Esophagus muscularis mucosa (tissue), 4 donors: ENCODE measurements at regions not wholly inside any gene's neighbourhood (a gene's known extent, or its start where the extent isn't known, plus 50 kb on each side); places are given as distances from the start of the nearest gene placed in this dataset.

Experiments
- DNase-seq: peaks from one replicate; pipeline ENCODE4 v3.0.0-alpha.2; 2017; ENCODE audit errors: extremely low spot score
- H3K27ac ChIP-seq, 4 donors: fragments of 200-600 bp; sonication (generic); replicated peaks in 1 of 4; 1 replicate in 3 of 4; 2 replicates in 1 of 4; pipeline ENCODE4 v1.5.1; 2016 to 2019; ENCODE audit warnings: mild to moderate bottlenecking in 1 of 4
- H3K27me3 ChIP-seq, 4 donors: fragments of 200-600 bp; sonication (generic); one replicate each; pipeline versions ENCODE4 v1.5.1 to v1.6.0; 2016 to 2019
- H3K36me3 ChIP-seq, 4 donors: fragments of 200-600 bp; sonication (generic); one replicate each; pipeline ENCODE4 v1.5.1; 2016 to 2019
- H3K4me1 ChIP-seq, 4 donors: fragments of 200-600 bp; sonication (generic); one replicate each; pipeline ENCODE4 v1.5.1; 2016 to 2019
- H3K4me3 ChIP-seq, 4 donors: fragments of 200-600 bp; sonication (generic); 1 replicate in 2 of 4; 2 replicates in 2 of 4; pipeline ENCODE4 v1.5.1; 2016 to 2019; ENCODE audit warnings: mild to moderate bottlenecking in 4 of 4, moderate library complexity in 1 of 4
- H3K9me3 ChIP-seq, 4 donors: fragments of 200-600 bp; sonication (generic); 1 replicate in 3 of 4; 2 replicates in 1 of 4; pipeline ENCODE4 v1.5.1; 2016 to 2019
- EP300 ChIP-seq: sonication (generic); formaldehyde crosslinking; IDR thresholded peaks from one replicate; pipeline ENCODE4 v1.6.1; 2017; ENCODE audit warnings: antibody characterized with exemption
- POLR2A ChIP-seq: fragments of 450-650 bp; IDR thresholded peaks from one replicate; pipeline ENCODE4 v1.6.1; 2017; ENCODE audit warnings: antibody characterized with exemption, moderate library complexity, mild to moderate bottlenecking, low read depth
- POLR2AphosphoS5 ChIP-seq, 2 donors: sonication (generic); formaldehyde crosslinking; IDR thresholded peaks; one replicate each; pipeline ENCODE4 v1.6.1; 2017; ENCODE audit warnings: antibody characterized with exemption in 2 of 2
- whole genome bisulfite sequencing: methylation state at CpG from one replicate; pipeline ENCODE4 v1.1.5; 2018; 5-methylcytosine and 5-hydroxymethylcytosine counted together
- intact Hi-C: fragments of 100-400 bp; cut with DNase I; formaldehyde crosslinking; loops from one replicate; pipeline ENCODE4 v1.15.1; 2023
- TF ChIP-seq, protein P1 (sequence below), 3 experiments: fragments of 200-600 bp in 2 of 3; fragments of 450-650 bp in 1 of 3; sonication (generic) in 2 of 3; IDR thresholded peaks; one replicate each; pipeline ENCODE4 v1.5.1; 2017 to 2019; ENCODE audit warnings: antibody characterized with exemption in 3 of 3, mild to moderate bottlenecking in 2 of 3, moderate library complexity in 1 of 3

DNA sequence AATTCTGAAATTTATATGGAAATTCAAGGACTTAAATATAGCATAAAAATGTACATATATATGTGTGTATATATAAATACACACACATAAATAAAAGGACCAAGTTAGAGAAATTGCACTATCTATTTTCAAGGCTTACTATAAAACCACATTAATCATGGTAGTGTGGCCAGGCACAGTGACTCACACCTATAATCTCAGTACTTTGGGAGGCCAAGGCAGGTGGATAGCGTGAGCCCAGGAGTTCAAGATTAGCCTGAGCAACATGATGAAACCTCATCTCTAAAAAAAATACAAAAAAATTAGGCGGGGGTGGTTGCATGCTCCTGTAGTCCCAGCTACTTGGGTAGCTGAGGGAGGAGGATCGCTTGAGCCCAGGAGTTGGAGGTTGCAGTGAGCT is 171.4 kb upstream of the GORAB start:
- Histone ChIP-seq H3K27me3 (no peaks in the 10 kb centered on the region), H3K9me3 (peaks cover 0 to 9% (median 2%) of the 10 kb centered on the region in 4 donors), H3K4me1 (peaks cover 0 to 1% (median 0%) of the 10 kb centered on the region in 4 donors), H3K4me3 (no peak overlapping the region), H3K36me3 (no peaks in the 10 kb centered on the region), H3K27ac (no peak overlapping the region)
- intact Hi-C loops = no loop called here
- TF ChIP-seq, protein P1, sequence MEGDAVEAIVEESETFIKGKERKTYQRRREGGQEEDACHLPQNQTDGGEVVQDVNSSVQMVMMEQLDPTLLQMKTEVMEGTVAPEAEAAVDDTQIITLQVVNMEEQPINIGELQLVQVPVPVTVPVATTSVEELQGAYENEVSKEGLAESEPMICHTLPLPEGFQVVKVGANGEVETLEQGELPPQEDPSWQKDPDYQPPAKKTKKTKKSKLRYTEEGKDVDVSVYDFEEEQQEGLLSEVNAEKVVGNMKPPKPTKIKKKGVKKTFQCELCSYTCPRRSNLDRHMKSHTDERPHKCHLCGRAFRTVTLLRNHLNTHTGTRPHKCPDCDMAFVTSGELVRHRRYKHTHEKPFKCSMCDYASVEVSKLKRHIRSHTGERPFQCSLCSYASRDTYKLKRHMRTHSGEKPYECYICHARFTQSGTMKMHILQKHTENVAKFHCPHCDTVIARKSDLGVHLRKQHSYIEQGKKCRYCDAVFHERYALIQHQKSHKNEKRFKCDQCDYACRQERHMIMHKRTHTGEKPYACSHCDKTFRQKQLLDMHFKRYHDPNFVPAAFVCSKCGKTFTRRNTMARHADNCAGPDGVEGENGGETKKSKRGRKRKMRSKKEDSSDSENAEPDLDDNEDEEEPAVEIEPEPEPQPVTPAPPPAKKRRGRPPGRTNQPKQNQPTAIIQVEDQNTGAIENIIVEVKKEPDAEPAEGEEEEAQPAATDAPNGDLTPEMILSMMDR (IDR thresholded peaks at IDR 0.05) = no peak
- TF ChIP-seq EP300 (no peak), POLR2AphosphoS5 (IDR thresholded peaks at IDR 0.05) (no peak), POLR2A (no peak)
- WGBS = 78% methylated on average over 3 of the region's 3 CpGs
- DNase-seq = no peak

- no peak overlapping the region for H3K4me3 ChIP-seq
- intact Hi-C loops = no loop called here
- no peaks in the 10 kb centered on the region for H3K4me1 ChIP-seq
- no peak for TF ChIP-seq EP300
- TF ChIP-seq, protein P1 (IDR thresholded peaks at IDR 0.05) = no peak
- TF ChIP-seq POLR2AphosphoS5 (IDR thresholded peaks at IDR 0.05) = no peak
- TF ChIP-seq POLR2A = no peak
- no peak for DNase-seq
- peaks cover 0 to 3% (median 0%) of the 10 kb centered on the region in 4 donors for H3K9me3 ChIP-seq
- WGBS = 75% methylated on average over 2 of the region's 2 CpGs
- no peaks in the 10 kb centered on the region for H3K27me3 ChIP-seq
- H3K27ac ChIP-seq = no peak overlapping the region
- no peaks in the 10 kb centered on the region for H3K36me3 ChIP-seq
Measured at GRCh38 chr1:170365331-170365730, 166.6 kb upstream of the GORAB start.

- no peaks in the 10 kb centered on the region for H3K36me3 ChIP-seq
- 86% methylated on average over 1 of the region's 2 CpGs for WGBS
- DNase-seq = no peak
- TF ChIP-seq EP300 (no peak), POLR2A (no peak)
- TF ChIP-seq, protein P1 (IDR thresholded peaks at IDR 0.05) = no peak
- no peak overlapping the region for H3K4me3 ChIP-seq
- H3K4me1 ChIP-seq = no peaks in the 10 kb centered on the region
- no peak overlapping the region for H3K27ac ChIP-seq
- peaks cover 0 to 3% (median 0%) of the 10 kb centered on the region in 4 donors for H3K9me3 ChIP-seq
- intact Hi-C loops = no loop called here
- H3K27me3 ChIP-seq = no peaks in the 10 kb centered on the region
Measured at GRCh38 chr1:170366980-170367379, 165.0 kb upstream of the GORAB start.

GRCh38 chr1:170367615-170368014 is 164.4 kb upstream of the GORAB start:
- no peak for DNase-seq
- TF ChIP-seq POLR2A = no peak
- TF ChIP-seq, protein P1 (IDR thresholded peaks at IDR 0.05) = no peak
- TF ChIP-seq EP300 = no peak
- no peak for TF ChIP-seq POLR2AphosphoS5 (IDR thresholded peaks at IDR 0.05)
- intact Hi-C loops = no loop called here
- 100% methylated on average over 2 of the region's 3 CpGs for WGBS
- Histone ChIP-seq H3K27me3 (no peaks in the 10 kb centered on the region), H3K9me3 (peaks cover 0 to under 1% (median 0%) of the 10 kb centered on the region in 4 donors), H3K27ac (no peak overlapping the region), H3K4me3 (no peak overlapping the region), H3K4me1 (no peaks in the 10 kb centered on the region), H3K36me3 (no peaks in the 10 kb centered on the region)

GRCh38 chr1:170369000-170369399 is 163.0 kb upstream of the GORAB start:
- Histone ChIP-seq H3K9me3 (no peaks in the 10 kb centered on the region), H3K4me3 (no peak overlapping the region), H3K36me3 (no peaks in the 10 kb centered on the region), H3K27me3 (no peaks in the 10 kb centered on the region), H3K4me1 (no peaks in the 10 kb centered on the region), H3K27ac (no peak overlapping the region)
- TF ChIP-seq EP300 (no peak), POLR2A (no peak), POLR2AphosphoS5 (IDR thresholded peaks at IDR 0.05) (no peak)
- TF ChIP-seq, protein P1 (IDR thresholded peaks at IDR 0.05) = no peak
- intact Hi-C loops = no loop called here
- DNase-seq = no peak
- 69% methylated on average over 7 of the region's 7 CpGs for WGBS
